Gastroesophageal sphincter (tissue), 4 donors: ENCODE measurements at regions not wholly inside any gene's neighbourhood (a gene's known extent, or its start where the extent isn't known, plus 50 kb on each side); places are given as distances from the start of the nearest gene placed in this dataset.

Experiments used
- ATAC-seq: fragments of 150-250 bp; one replicate; pipeline ENCODE4 v1.9.1; 2016; ENCODE audit warnings: mild to moderate bottlenecking, moderate library complexity
- H3K27ac ChIP-seq, 4 donors: fragments of 200-600 bp; sonication (generic) in 3 of 4; 1 replicate in 3 of 4; 2 replicates in 1 of 4; pipeline ENCODE4 v1.5.1; 2016 to 2019
- H3K27me3 ChIP-seq: fragments of 200-600 bp; sonication (generic); one replicate; pipeline ENCODE4 v1.5.1; 2019
- H3K36me3 ChIP-seq, 2 donors: fragments of 200-600 bp; sonication (generic); one replicate each; pipeline ENCODE4 v1.5.1; 2019; ENCODE audit warnings: control low read depth in 1 of 2
- H3K4me1 ChIP-seq, 3 donors: fragments of 200-600 bp; sonication (generic); 1 replicate in 2 of 3; 2 replicates in 1 of 3; pipeline ENCODE4 v1.5.1; 2016 to 2019; ENCODE audit warnings: control low read depth in 2 of 3
- H3K4me3 ChIP-seq, 2 donors: fragments of 200-600 bp; sonication (generic); one replicate each; pipeline ENCODE4 v1.5.1; 2019; ENCODE audit warnings: mild to moderate bottlenecking in 1 of 2, moderate library complexity in 1 of 2
- H3K9me3 ChIP-seq, 3 donors: fragments of 200-600 bp; sonication (generic); one replicate each; pipeline ENCODE4 v1.5.1; 2017 to 2019; ENCODE audit warnings: control low read depth in 2 of 3
- EP300 ChIP-seq: sonication (generic); formaldehyde crosslinking; IDR thresholded peaks from one replicate; pipeline ENCODE4 v1.6.1; 2017; ENCODE audit warnings: antibody characterized with exemption, mild to moderate bottlenecking
- POLR2A ChIP-seq, 2 donors: fragments of 450-650 bp; IDR thresholded peaks; one replicate each; pipeline ENCODE4 v1.6.1; 2017; ENCODE audit warnings: antibody characterized with exemption in 2 of 2, mild to moderate bottlenecking in 2 of 2, moderate library complexity in 1 of 2
- POLR2AphosphoS5 ChIP-seq: sonication (generic); formaldehyde crosslinking; IDR thresholded peaks from one replicate; pipeline ENCODE4 v1.6.1; 2017; ENCODE audit warnings: antibody characterized with exemption
- WGBS, 2 donors: methylation state at CpG; one replicate each; pipeline ENCODE4 v1.1.5; 2018; ENCODE audit warnings: low coverage in 1 of 2; 5-methylcytosine and 5-hydroxymethylcytosine counted together
- TF ChIP-seq, protein P1 (sequence below), 4 experiments: fragments of 200-600 bp in 2 of 4; fragments of 450-650 bp in 2 of 4; sonication (generic) in 1 of 4; IDR thresholded peaks; one replicate each; pipeline ENCODE4 v1.5.1; 2017 to 2019; ENCODE audit warnings: antibody characterized with exemption in 4 of 4, mild to moderate bottlenecking in 2 of 4, moderate library complexity in 2 of 4

DNA sequence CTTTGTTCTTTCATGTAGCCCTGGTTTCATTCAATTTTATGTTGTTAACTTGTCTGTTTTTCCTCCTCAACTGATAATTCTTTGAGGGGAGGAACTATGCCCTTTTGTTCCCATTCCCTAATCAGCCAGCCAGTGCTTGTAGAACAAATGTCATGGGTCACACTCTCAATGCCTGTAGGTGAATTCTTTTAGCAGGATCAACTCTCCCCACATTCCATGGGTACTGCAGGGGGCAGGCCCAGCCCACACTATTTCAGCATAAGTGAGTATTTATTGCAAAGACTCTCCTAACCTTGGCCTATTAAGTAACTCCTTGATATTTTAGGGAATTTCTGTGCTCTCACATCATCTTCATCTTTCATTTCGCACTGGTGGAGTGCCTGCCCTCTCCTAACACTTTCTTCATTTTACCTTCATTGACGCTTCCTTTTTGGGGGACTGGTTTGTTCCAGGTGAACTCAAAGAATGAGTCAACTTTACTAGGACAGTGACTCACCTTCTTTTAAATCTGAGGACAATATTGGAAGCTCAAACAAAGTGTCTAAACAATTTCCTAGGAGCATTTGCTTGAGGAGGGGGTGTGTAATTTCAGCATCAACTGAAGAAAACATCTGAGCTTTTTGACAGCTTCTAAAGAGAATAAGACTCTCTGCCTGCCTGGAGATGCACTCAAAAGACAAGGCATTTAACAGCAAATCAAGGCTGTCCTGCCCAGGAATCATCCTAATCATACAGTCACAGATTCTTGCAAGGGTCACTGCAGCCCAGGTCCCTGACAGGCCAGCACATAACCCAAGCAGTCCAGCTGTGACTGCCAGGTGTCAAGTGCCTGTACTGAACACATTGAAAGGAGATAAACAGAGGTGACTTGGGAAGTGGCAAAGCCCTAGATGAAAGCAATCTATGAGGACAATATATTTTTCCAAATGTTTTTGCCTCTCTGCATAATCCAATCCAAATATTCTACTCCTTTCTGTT, 208.8 kb upstream of the ADRA1D start:
- Histone ChIP-seq H3K4me1 (peaks cover 0 to 3% (median 0%) of the 10 kb centered on the region in 3 donors), H3K27me3 (no peaks in the 10 kb centered on the region), H3K36me3 (no peaks in the 10 kb centered on the region), H3K27ac (no peak overlapping the region), H3K9me3 (no peaks in the 10 kb centered on the region), H3K4me3 (no peak overlapping the region)
- WGBS, 2 donors: 74 to 100% methylated on average over 2 of the region's 2 CpGs
- no peak for ATAC-seq
- TF ChIP-seq POLR2AphosphoS5: no peak
- no peak for TF ChIP-seq POLR2A (IDR thresholded peaks at IDR 0.05)
- TF ChIP-seq EP300: no peak
- TF ChIP-seq, protein P1, sequence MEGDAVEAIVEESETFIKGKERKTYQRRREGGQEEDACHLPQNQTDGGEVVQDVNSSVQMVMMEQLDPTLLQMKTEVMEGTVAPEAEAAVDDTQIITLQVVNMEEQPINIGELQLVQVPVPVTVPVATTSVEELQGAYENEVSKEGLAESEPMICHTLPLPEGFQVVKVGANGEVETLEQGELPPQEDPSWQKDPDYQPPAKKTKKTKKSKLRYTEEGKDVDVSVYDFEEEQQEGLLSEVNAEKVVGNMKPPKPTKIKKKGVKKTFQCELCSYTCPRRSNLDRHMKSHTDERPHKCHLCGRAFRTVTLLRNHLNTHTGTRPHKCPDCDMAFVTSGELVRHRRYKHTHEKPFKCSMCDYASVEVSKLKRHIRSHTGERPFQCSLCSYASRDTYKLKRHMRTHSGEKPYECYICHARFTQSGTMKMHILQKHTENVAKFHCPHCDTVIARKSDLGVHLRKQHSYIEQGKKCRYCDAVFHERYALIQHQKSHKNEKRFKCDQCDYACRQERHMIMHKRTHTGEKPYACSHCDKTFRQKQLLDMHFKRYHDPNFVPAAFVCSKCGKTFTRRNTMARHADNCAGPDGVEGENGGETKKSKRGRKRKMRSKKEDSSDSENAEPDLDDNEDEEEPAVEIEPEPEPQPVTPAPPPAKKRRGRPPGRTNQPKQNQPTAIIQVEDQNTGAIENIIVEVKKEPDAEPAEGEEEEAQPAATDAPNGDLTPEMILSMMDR (IDR thresholded peaks at IDR 0.05): no peak

DNA sequence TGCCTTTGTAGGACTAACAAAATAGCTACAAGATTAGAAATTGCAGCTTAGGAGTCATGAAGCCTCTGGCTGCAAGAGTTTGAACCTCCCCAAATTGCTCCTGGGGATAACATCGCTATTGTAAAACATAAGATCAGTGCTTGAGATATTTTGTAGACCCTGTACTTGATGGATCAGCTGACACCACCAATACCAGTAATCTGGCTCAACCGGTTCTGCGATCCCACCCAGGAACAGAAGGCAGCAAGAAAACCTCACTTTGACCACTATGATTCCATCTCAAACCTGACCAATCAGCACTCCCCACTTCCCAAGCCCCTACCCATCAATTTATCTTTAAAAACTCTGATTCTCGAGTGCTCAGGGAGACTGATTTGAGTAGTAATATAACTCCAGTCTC, 206.9 kb upstream of the ADRA1D start:
- no peak overlapping the region for H3K27ac ChIP-seq
- TF ChIP-seq POLR2AphosphoS5: no peak
- TF ChIP-seq, protein P1 (IDR thresholded peaks at IDR 0.05): no peak
- no peak for TF ChIP-seq POLR2A (IDR thresholded peaks at IDR 0.05)
- TF ChIP-seq EP300: no peak
- no peak overlapping the region for H3K4me3 ChIP-seq
- no peak for ATAC-seq
- no peaks in the 10 kb centered on the region for H3K36me3 ChIP-seq
- peaks cover 0 to 18% (median 0%) of the 10 kb centered on the region in 3 donors for H3K4me1 ChIP-seq
- no peaks in the 10 kb centered on the region for H3K27me3 ChIP-seq
- no peaks in the 10 kb centered on the region for H3K9me3 ChIP-seq
- 80 to 91% methylated on average over 1 to 4 of the region's 4 CpGs for WGBS, 2 donors

DNA sequence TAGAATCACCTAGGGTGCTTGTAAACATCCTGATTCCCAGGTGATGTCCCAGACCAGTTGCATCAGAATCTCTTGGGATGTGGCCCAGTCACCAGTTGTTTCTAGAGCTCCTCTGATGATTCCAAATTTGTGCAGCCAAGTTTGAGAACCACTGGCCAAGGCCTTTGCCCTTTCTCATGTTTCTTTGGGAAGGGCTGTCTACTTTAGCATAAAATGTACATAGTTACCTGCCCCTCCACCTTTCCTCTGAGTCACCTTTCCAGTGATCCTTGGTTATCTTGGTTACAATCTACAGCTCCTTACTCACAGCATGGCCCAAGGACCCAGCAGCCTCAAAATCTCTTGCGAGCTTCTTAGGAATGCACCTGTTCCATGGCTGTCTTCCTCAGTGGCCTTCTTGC, 206.2 kb upstream of the ADRA1D start:
- no peaks in the 10 kb centered on the region for H3K9me3 ChIP-seq
- H3K36me3 ChIP-seq: no peaks in the 10 kb centered on the region
- no peaks in the 10 kb centered on the region for H3K27me3 ChIP-seq
- no peak for ATAC-seq
- no peak for TF ChIP-seq EP300
- TF ChIP-seq, protein P1 (IDR thresholded peaks at IDR 0.05): no peak
- TF ChIP-seq POLR2A (IDR thresholded peaks at IDR 0.05): no peak
- no peak for TF ChIP-seq POLR2AphosphoS5
- H3K4me3 ChIP-seq: no peak overlapping the region
- no peak overlapping the region for H3K27ac ChIP-seq
- peaks cover 0 to 20% (median 0%) of the 10 kb centered on the region in 3 donors for H3K4me1 ChIP-seq
- 91 to 92% methylated on average over 1 of the region's 1 CpG for WGBS, 2 donors

DNA sequence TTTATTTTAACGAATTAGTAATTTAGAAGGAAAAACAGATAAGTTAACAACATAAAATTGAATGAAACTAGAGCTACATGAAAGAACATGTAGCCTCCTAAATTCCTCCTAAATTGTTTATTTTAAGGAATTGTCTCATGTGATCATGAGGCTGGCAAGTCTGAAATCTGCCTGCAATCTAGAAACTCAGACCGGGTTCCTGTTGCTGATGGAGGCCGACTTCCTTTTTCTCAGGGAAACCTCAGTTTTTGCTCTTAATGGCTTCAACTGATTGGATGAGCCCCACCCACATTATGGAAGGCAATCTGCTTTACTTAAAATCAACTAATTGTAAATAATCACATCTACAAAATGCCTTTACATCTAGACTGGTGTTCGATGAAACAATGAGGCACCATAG, 205.0 kb upstream of the ADRA1D start:
- WGBS, 2 donors: 70 to 85% methylated on average over 4 of the region's 4 CpGs
- Histone ChIP-seq H3K27me3 (no peaks in the 10 kb centered on the region), H3K4me3 (no peak overlapping the region), H3K9me3 (no peaks in the 10 kb centered on the region), H3K27ac (no peak overlapping the region), H3K36me3 (no peaks in the 10 kb centered on the region), H3K4me1 (peaks cover 0 to 29% (median 0%) of the 10 kb centered on the region in 3 donors)
- no peak for ATAC-seq
- no peak for TF ChIP-seq POLR2A (IDR thresholded peaks at IDR 0.05)
- TF ChIP-seq EP300: no peak
- TF ChIP-seq, protein P1 (IDR thresholded peaks at IDR 0.05): no peak
- no peak for TF ChIP-seq POLR2AphosphoS5

DNA sequence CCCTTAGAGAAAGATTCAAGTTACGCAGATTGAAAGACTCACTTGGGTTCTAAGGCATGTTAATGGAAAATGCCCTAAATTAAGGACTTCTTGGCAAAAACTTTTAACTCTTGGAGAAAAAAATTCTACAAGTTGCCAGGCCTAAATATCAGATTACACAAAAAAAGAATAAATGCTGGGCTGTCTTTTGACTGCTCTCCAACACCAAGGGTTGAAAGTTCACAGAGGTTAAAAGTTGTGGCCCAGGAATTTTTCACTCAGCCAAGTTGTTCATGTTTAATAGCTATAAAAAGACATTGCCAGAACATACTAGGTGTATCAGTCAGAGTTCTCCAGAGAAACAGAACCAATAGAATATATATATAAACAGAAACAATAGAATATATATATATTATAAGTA, 204.3 kb upstream of the ADRA1D start:
- WGBS, 2 donors: 85 to 92% methylated on average over 1 of the region's 1 CpG

More for the DNA sequence above, 204.3 kb upstream of the ADRA1D start:
- TF ChIP-seq POLR2A (IDR thresholded peaks at IDR 0.05) (no peak), EP300 (no peak), POLR2AphosphoS5 (no peak)
- TF ChIP-seq, protein P1 (IDR thresholded peaks at IDR 0.05): no peak
- Histone ChIP-seq H3K4me3 (no peak overlapping the region), H3K9me3 (no peaks in the 10 kb centered on the region), H3K27me3 (no peaks in the 10 kb centered on the region), H3K4me1 (peaks cover 0 to 29% (median 0%) of the 10 kb centered on the region in 3 donors), H3K27ac (no peak overlapping the region), H3K36me3 (no peaks in the 10 kb centered on the region)
- no peak for ATAC-seq
